HepG2 (cell line): ENCODE measurements at regions not wholly inside any gene's neighbourhood (a gene's known extent, or its start where the extent isn't known, plus 50 kb on each side); places are given as distances from the start of the nearest gene placed in this dataset.

Experiments used
- ARHGAP35 ChIP-seq: sonication (generic); formaldehyde crosslinking; IDR thresholded peaks from 2 replicates; pipeline ENCODE4 v1.9.0; 2022; ENCODE audit warnings: mild to moderate bottlenecking, inconsistent platforms, moderate library complexity, missing genetic modification reagents, borderline replicate concordance
- EZH2 ChIP-seq: conservative IDR thresholded peaks from 2 replicates; pipeline ENCODE4 v1.6.1; 2012; ENCODE audit warnings: mild to moderate bottlenecking, low read depth, low read length, moderate library complexity
- FOSL1 ChIP-seq: sonication (generic); formaldehyde crosslinking; IDR thresholded peaks from 2 replicates; pipeline ENCODE4 v1.9.0; 2021; ENCODE audit warnings: missing genetic modification reagents, borderline replicate concordance
- FOXM1 ChIP-seq: sonication (generic); formaldehyde crosslinking; IDR thresholded peaks from 2 replicates; pipeline ENCODE4 v1.5.0; 2020; ENCODE audit warnings: missing genetic modification reagents
- HHEX ChIP-seq: IDR thresholded peaks from 2 replicates; pipeline ENCODE4 v1.6.1; 2016; ENCODE audit warnings: control low read depth
- MATR3 ChIP-seq: sonication (generic); formaldehyde crosslinking; IDR thresholded peaks from 2 replicates; pipeline ENCODE4 v1.4.0; 2020; ENCODE audit warnings: missing genetic modification reagents
- MTF1 ChIP-seq: sonication (generic); formaldehyde crosslinking; IDR thresholded peaks from 2 replicates; pipeline ENCODE4 v1.5.0; 2020; ENCODE audit warnings: missing genetic modification reagents
- NFYB ChIP-seq: sonication (generic); formaldehyde crosslinking; IDR thresholded peaks from 2 replicates; pipeline ENCODE4 v1.4.0; 2020; ENCODE audit warnings: missing genetic modification reagents
- YY1 ChIP-seq: IDR thresholded peaks from 2 replicates; pipeline ENCODE4 v1.6.1; 2011; ENCODE audit warnings: low read length, low read depth, moderate library complexity, mild to moderate bottlenecking; ENCODE audit not compliant: insufficient read depth, insufficient replicate concordance
- ZMYM3 ChIP-seq: sonication (generic); formaldehyde crosslinking; IDR thresholded peaks from 2 replicates; pipeline ENCODE4 v1.5.1; 2020; ENCODE audit warnings: mild to moderate bottlenecking, missing genetic modification reagents
- ZNF549 ChIP-seq: sonication (generic); formaldehyde crosslinking; IDR thresholded peaks from 2 replicates; pipeline ENCODE4 v1.5.0; 2020; ENCODE audit warnings: missing genetic modification reagents
- ZNF780A ChIP-seq: sonication (generic); formaldehyde crosslinking; IDR thresholded peaks from 2 replicates; pipeline ENCODE4 v1.8.0; 2022; ENCODE audit warnings: mild to moderate bottlenecking, missing genetic modification reagents, moderate library complexity
- TF ChIP-seq, protein P1 (sequence below): sonication (generic); formaldehyde crosslinking; IDR thresholded peaks from 2 replicates; pipeline ENCODE4 v1.9.0; 2022; ENCODE audit warnings: missing genetic modification reagents, mild to moderate bottlenecking, borderline replicate concordance
- TF ChIP-seq, protein P2 (sequence below): sonication (generic); formaldehyde crosslinking; conservative IDR thresholded peaks from 2 replicates; pipeline ENCODE4 v1.4.0; 2020; ENCODE audit warnings: missing genetic modification reagents

DNA sequence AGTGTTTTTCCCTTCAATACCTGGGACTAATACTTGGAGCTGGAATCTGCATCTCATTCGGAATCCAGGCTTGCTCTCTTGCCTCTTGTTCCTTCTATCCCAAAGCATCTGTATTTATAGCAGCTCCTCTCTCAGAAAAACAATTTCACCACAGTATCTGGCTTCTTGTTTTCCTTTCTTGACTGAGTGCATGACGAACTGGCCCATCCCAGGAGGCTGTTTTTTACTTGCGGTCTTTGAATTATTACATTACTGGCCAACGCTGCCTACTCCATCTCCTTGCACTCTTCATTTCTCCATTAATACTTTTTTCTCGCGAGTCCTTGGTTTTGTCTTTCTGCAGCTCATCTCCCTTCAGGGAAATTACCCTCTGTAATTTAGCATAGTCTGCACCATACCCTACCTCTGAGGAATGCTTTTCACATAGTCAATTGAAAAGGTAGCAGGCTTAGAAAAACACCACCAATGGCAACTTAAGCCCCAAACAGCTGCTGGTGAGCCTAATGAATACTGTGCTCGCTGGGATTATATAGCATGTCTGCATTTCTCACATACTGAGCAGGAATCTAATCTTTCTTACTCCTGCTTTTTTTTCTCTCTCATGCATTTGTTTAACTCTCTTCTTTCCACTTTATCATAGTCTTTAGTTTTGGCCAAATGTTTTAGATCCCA, 277.4 kb upstream of the SESN3 start:
- TF ChIP-seq EZH2 (no peak), ZNF780A (CRISPR knock-in tag) (no peak), YY1 (no peak), MTF1 (CRISPR knock-in tag) (no peak), FOXM1 (CRISPR knock-in tag) (no peak), MATR3 (CRISPR knock-in tag) (no peak), ZNF549 (CRISPR knock-in tag) (no peak), HHEX (CRISPR knock-in tag) (no peak), NFYB (no peak), ZMYM3 (no peak), FOSL1 (CRISPR knock-in tag) (no peak), ARHGAP35 (no peak)
- TF ChIP-seq, protein P1, sequence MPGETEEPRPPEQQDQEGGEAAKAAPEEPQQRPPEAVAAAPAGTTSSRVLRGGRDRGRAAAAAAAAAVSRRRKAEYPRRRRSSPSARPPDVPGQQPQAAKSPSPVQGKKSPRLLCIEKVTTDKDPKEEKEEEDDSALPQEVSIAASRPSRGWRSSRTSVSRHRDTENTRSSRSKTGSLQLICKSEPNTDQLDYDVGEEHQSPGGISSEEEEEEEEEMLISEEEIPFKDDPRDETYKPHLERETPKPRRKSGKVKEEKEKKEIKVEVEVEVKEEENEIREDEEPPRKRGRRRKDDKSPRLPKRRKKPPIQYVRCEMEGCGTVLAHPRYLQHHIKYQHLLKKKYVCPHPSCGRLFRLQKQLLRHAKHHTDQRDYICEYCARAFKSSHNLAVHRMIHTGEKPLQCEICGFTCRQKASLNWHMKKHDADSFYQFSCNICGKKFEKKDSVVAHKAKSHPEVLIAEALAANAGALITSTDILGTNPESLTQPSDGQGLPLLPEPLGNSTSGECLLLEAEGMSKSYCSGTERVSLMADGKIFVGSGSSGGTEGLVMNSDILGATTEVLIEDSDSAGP (CRISPR knock-in tag): no peak
- TF ChIP-seq, protein P2, sequence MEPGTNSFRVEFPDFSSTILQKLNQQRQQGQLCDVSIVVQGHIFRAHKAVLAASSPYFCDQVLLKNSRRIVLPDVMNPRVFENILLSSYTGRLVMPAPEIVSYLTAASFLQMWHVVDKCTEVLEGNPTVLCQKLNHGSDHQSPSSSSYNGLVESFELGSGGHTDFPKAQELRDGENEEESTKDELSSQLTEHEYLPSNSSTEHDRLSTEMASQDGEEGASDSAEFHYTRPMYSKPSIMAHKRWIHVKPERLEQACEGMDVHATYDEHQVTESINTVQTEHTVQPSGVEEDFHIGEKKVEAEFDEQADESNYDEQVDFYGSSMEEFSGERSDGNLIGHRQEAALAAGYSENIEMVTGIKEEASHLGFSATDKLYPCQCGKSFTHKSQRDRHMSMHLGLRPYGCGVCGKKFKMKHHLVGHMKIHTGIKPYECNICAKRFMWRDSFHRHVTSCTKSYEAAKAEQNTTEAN (CRISPR knock-in tag): no peak
